ENCODE measurements at regions not wholly inside any gene's neighbourhood (a gene's known extent, or its start where the extent isn't known, plus 50 kb on each side); places are given as distances from the start of the nearest gene placed in this dataset.

- H3K4me1 ChIP-seq: no peaks in the 10 kb centered on the region
- TF ChIP-seq, protein P1, sequence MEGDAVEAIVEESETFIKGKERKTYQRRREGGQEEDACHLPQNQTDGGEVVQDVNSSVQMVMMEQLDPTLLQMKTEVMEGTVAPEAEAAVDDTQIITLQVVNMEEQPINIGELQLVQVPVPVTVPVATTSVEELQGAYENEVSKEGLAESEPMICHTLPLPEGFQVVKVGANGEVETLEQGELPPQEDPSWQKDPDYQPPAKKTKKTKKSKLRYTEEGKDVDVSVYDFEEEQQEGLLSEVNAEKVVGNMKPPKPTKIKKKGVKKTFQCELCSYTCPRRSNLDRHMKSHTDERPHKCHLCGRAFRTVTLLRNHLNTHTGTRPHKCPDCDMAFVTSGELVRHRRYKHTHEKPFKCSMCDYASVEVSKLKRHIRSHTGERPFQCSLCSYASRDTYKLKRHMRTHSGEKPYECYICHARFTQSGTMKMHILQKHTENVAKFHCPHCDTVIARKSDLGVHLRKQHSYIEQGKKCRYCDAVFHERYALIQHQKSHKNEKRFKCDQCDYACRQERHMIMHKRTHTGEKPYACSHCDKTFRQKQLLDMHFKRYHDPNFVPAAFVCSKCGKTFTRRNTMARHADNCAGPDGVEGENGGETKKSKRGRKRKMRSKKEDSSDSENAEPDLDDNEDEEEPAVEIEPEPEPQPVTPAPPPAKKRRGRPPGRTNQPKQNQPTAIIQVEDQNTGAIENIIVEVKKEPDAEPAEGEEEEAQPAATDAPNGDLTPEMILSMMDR (IDR thresholded peaks at IDR 0.05): no peak
- no peaks in the 10 kb centered on the region for H3K9me3 ChIP-seq
- H3K9ac ChIP-seq (ENCODE audit: low read depth in 2 of 2, low read length in 2 of 2): no peak overlapping the region
- H3K27ac ChIP-seq: no peak overlapping the region
- H3K36me3 ChIP-seq: no peaks in the 10 kb centered on the region
- DNase-seq: no peak
- no peaks in the 10 kb centered on the region for H3K27me3 ChIP-seq
- intact Hi-C loops (cut with DNase I): no loop called here
- H3K4me3 ChIP-seq: no peak overlapping the region
Observed at GRCh38 chr1:184889902-184890301, 84.4 kb downstream of the NIBAN1 start.

DNA sequence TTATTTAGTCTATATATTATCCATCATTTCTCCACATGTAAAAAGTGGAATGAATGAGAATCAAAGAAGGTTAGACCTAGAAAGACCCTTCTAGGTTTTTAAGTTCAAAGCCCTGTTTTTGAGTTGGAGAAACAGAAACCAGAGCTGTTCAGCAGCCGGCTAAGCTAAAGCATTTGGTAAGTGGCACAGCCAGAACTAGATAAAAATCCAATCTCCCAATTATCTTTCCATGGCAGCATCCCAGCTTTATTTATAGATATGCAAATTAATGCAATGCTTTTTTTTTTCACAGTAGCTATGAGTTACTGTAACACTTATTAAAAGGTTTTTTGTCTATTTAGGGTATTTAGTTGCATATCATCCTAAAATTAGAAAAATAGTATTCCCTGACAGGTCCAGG lies 85.1 kb downstream of the NIBAN1 start:
- TF ChIP-seq, protein P1 (IDR thresholded peaks at IDR 0.05): no peak
- Histone ChIP-seq H3K27ac (no peak overlapping the region), H3K9ac (ENCODE audit: low read depth in 2 of 2, low read length in 2 of 2) (no peak overlapping the region), H3K4me1 (no peaks in the 10 kb centered on the region), H3K27me3 (no peaks in the 10 kb centered on the region), H3K4me3 (no peak overlapping the region), H3K36me3 (no peaks in the 10 kb centered on the region), H3K9me3 (no peaks in the 10 kb centered on the region)
- intact Hi-C loops (cut with DNase I): no loop called here
- no peak for DNase-seq

DNA sequence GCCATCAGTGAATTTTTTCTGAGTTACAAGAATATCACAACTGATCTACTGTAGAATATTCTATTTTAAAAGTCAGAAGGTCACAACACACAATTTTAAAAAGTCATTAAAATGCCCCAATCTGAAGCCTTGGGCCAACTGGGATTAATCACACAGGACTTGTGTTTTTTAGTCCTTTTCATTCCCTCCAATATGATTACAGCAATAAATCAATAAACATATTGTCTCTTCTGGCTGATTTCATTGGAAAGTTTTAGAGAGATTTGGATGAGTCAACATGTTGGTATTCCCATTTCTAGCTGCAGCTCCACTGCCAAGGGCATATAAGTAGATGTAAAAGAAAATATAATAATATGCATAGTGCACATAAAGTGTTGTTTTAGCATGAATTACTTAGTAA lies 85.8 kb downstream of the NIBAN1 start:
- Histone ChIP-seq H3K4me3 (no peak overlapping the region), H3K9me3 (no peaks in the 10 kb centered on the region), H3K4me1 (no peaks in the 10 kb centered on the region), H3K36me3 (no peaks in the 10 kb centered on the region), H3K9ac (ENCODE audit: low read depth in 2 of 2, low read length in 2 of 2) (no peak overlapping the region), H3K27me3 (no peaks in the 10 kb centered on the region), H3K27ac (no peak overlapping the region)
- TF ChIP-seq, protein P1 (IDR thresholded peaks at IDR 0.05): no peak
- DNase-seq: no peak
- intact Hi-C loops (cut with DNase I): no loop called here

DNA sequence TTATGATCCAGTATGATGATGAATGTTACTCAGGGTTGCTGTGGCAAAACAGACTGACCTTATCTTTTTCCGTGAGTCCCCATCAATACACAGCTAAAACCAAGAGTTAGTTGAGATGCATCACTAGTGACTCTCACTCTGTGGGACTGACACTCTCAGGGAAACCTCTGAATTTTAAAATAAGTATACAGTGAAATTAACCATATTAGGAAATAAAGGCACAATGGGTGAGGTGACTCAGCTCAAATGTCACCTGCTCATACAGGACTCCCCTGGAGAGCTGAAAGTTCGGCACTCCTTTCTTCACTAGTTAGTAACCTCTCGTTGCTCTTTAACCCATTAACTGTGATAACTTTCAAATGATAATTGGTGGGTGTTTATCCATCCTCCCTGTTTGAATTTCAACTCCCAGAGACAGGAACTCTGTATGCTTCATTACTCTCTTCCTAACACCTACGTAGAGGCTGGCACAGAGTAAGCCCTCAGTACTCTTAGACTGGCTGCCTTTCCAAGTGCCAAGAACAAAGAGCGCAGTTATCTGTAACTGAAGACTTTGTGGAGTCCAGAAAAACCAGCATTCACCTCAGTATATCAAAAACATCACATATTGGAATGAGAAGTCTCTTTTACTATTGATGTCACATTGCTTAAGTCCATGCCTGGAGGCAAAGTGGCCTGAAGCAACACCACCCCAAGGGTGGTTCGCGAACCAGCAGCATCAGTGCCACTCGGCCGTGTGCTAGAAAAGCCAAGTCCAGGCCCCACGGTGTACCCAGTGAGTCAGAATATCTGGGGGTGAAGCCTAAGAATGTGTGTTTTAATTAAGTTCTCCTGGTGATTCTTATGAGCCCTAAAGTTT lies 91.1 kb downstream of the NIBAN1 start:
- Histone ChIP-seq H3K4me3 (no peak overlapping the region), H3K4me1 (no peaks in the 10 kb centered on the region), H3K9ac (ENCODE audit: low read depth in 2 of 2, low read length in 2 of 2) (no peak overlapping the region), H3K9me3 (no peaks in the 10 kb centered on the region), H3K27me3 (no peaks in the 10 kb centered on the region), H3K27ac (no peak overlapping the region), H3K36me3 (no peaks in the 10 kb centered on the region)
- no peak for DNase-seq
- intact Hi-C loops (cut with DNase I): no loop called here
- TF ChIP-seq, protein P1 (IDR thresholded peaks at IDR 0.05): no peak

GRCh38 chr1:184881941-184882913 lies 92.1 kb downstream of the NIBAN1 start:
- TF ChIP-seq, protein P1 (IDR thresholded peaks at IDR 0.05): no peak
- Histone ChIP-seq H3K36me3 (no peaks in the 10 kb centered on the region), H3K4me1 (no peaks in the 10 kb centered on the region), H3K9ac (ENCODE audit: low read depth in 2 of 2, low read length in 2 of 2) (no peak overlapping the region), H3K27me3 (no peaks in the 10 kb centered on the region), H3K9me3 (no peaks in the 10 kb centered on the region), H3K27ac (no peak overlapping the region), H3K4me3 (no peak overlapping the region)
- intact Hi-C loops (cut with DNase I): no loop called here
- DNase-seq: no peak
